Ishikawa (cell line): ENCODE measurements at regions not wholly inside any gene's neighbourhood (a gene's known extent, or its start where the extent isn't known, plus 50 kb on each side); places are given as distances from the start of the nearest gene placed in this dataset.

ENCODE experiments used
- CEBPB ChIP-seq: IDR thresholded peaks from 2 replicates; pipeline ENCODE4 v1.6.1; 2012
- CREB1 ChIP-seq: IDR thresholded peaks from 2 replicates; pipeline ENCODE4 v1.6.1; 2012; ENCODE audit warnings: low read depth
- EGR1 ChIP-seq: IDR thresholded peaks from 2 replicates; pipeline ENCODE4 v1.6.1; 2012
- EP300 ChIP-seq: IDR thresholded peaks from 2 replicates; pipeline ENCODE4 v1.6.1; 2012; ENCODE audit warnings: borderline replicate concordance
- FOXM1 ChIP-seq: IDR thresholded peaks from 2 replicates; pipeline ENCODE4 v1.6.1; 2012; ENCODE audit warnings: low read depth, borderline replicate concordance
- NFIC ChIP-seq: IDR thresholded peaks from 2 replicates; pipeline ENCODE4 v1.6.1; 2012
- RAD21 ChIP-seq: IDR thresholded peaks from 2 replicates; pipeline ENCODE4 v1.6.1; 2012; ENCODE audit warnings: low read depth
- REST ChIP-seq: IDR thresholded peaks from 2 replicates; pipeline ENCODE4 v1.6.1; 2012; ENCODE audit warnings: low read depth, mild to moderate bottlenecking
- TAF1 ChIP-seq: IDR thresholded peaks from 2 replicates; pipeline ENCODE4 v1.6.1; 2012; ENCODE audit warnings: low read depth, mild to moderate bottlenecking
- TCF12 ChIP-seq: IDR thresholded peaks from 2 replicates; pipeline ENCODE4 v1.6.1; 2012; ENCODE audit warnings: low read depth
- TEAD4 ChIP-seq: IDR thresholded peaks from 2 replicates; pipeline ENCODE4 v1.6.1; 2012
- USF1 ChIP-seq: IDR thresholded peaks from 2 replicates; pipeline ENCODE4 v1.6.1; 2012
- YY1 ChIP-seq: IDR thresholded peaks from 2 replicates; pipeline ENCODE4 v1.6.1; 2012; ENCODE audit warnings: low read depth
- ZBTB7A ChIP-seq: IDR thresholded peaks from 2 replicates; pipeline ENCODE4 v1.6.1; 2012; ENCODE audit warnings: low read depth
- TF ChIP-seq, protein P1 (sequence below): IDR thresholded peaks from 2 replicates; pipeline ENCODE4 v1.6.1; 2012

GRCh38 chr10:85137253-85137652 is 808.9 kb downstream of the CCSER2 start:
- TF ChIP-seq USF1 (no peak), RAD21 (no peak), TEAD4 (no peak), CREB1 (no peak), FOXM1 (no peak), CEBPB (no peak), TAF1 (no peak), EGR1 (no peak), YY1 (no peak), TCF12 (no peak), NFIC (no peak)

DNA sequence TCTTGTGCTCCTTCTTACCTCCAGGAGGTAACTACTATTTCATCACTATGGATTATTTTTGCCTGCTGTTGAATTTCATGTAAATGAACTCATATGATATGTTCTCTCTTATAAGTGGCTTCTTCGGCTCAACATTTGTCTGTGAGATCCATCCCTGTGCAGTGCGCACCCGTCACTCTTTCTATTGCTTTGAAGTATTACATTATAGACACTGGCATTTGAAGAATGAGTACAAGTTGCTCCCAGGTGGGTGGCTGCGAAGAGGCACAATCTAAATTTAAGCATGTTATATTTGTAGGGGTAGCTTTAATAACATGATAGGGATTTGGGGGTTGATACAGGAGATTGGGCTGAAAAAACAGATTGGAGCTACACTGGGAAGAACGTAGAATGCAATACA is 809.7 kb downstream of the CCSER2 start:
- TF ChIP-seq CREB1 (no peak), EGR1 (no peak), REST (no peak), RAD21 (no peak), FOXM1 (no peak), TEAD4 (no peak), CEBPB (no peak), ZBTB7A (no peak), YY1 (no peak), NFIC (no peak), TCF12 (no peak), USF1 (no peak), TAF1 (no peak), EP300 (no peak)
- TF ChIP-seq, protein P1, sequence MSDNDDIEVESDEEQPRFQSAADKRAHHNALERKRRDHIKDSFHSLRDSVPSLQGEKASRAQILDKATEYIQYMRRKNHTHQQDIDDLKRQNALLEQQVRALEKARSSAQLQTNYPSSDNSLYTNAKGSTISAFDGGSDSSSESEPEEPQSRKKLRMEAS: no peak

DNA sequence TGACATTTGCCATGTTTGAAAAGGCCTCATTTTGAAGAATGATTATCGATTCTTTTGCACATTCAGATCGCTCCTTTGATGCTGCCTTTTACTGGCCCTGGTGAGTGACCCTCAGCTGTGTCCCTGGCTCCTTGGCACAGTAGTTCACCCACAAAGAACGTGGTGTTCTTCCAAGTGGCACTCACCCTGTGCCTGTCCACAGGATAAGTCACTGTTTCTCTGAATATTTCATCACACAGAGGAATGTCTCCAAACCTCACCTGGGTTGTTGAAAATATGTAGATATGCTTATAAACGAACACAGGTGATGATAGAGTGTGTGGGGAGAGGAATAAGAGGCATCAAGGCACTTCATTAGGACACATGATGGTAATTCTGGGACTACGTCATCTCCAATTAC is 810.7 kb downstream of the CCSER2 start:
- TF ChIP-seq TCF12: no peak
- no peak for TF ChIP-seq EGR1
- no peak for TF ChIP-seq CREB1
- TF ChIP-seq EP300: no peak
- no peak for TF ChIP-seq REST

DNA sequence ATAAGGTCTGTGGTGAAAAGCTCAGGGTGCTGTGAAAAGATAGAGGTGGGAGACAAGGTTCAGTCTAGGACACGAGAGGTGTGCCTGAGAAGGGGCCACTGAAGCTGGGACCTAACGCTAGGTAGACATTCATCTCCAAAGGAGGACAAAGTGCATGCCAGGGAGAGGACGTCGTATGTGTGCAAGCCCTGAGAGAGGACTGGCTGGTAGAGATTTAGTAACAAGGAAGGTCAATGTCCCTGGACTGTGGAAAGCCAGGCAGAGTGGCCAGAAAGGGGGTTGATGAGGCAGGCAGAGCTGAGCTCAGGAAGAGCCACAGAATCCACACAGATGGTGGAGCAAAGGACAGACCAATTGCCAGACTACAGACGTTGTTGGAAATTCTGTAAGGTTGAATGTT is 817.6 kb downstream of the CCSER2 start:
- no peak for TF ChIP-seq EGR1
- no peak for TF ChIP-seq USF1
- no peak for TF ChIP-seq RAD21
- no peak for TF ChIP-seq REST
- TF ChIP-seq, protein P1: no peak
- TF ChIP-seq CEBPB: no peak
- no peak for TF ChIP-seq EP300
- TF ChIP-seq ZBTB7A: no peak
- no peak for TF ChIP-seq YY1
